IMR-90 (cell line): ENCODE measurements at regions not wholly inside any gene's neighbourhood (a gene's known extent, or its start where the extent isn't known, plus 50 kb on each side); places are given as distances from the start of the nearest gene placed in this dataset.
A peak's percentile ranks its signal among the peaks of the same experiment; 100 is the strongest.

Experiments used
- ATAC-seq: fragments of 200-7000 bp; cut with Tn5 transposase; 2 replicates; pipeline ENCODE4 v1.9.1; 2020; ENCODE audit warnings: low read depth, mild to moderate bottlenecking, moderate library complexity
- BruUV-seq: library from RNA; stranded (reverse); fragments of 400-500 nt; replicated peaks from 2 replicates; lab custom pipeline; 2021; lab: Mats Ljungman, UMichigan
- CTCF ChIA-PET: fragments of 300-600 bp; formaldehyde crosslinking; extraction: SDS; loops from one replicate; lab custom pipeline; 2021; ENCODE audit warnings: antibody characterized with exemption; lab: Yijun Ruan, JAX
- POLR2A ChIA-PET: fragments of 300-600 bp; sonication (Branson Sonifier 250); formaldehyde crosslinking; loops from one replicate; lab custom pipeline; 2022; ENCODE audit warnings: antibody characterized with exemption; ENCODE audit not compliant: unreplicated experiment; lab: Charles Lee
- DNase-seq: peaks from one replicate; pipeline ENCODE4 v3.0.0; 2013
- H2AFZ ChIP-seq: replicated peaks from 2 replicates; pipeline ENCODE3; 2013; ENCODE audit warnings: low read length, mild to moderate bottlenecking; ENCODE audit not compliant: poor library complexity
- H2AK5ac ChIP-seq: 2 replicates; pipeline ENCODE4 v1.6.1; 2013; ENCODE audit warnings: low read depth, low read length, inconsistent platforms
- H2AK9ac ChIP-seq: replicated peaks from 2 replicates; pipeline ENCODE3; 2013; ENCODE audit warnings: mild to moderate bottlenecking, low read depth, low read length, moderate library complexity; ENCODE audit not compliant: poor library complexity
- H2BK120ac ChIP-seq: 2 replicates; pipeline ENCODE4 v1.6.1; 2013; ENCODE audit warnings: low read depth, low read length, inconsistent platforms
- H2BK15ac ChIP-seq: 3 replicates; pipeline ENCODE4 v1.6.1; 2013; ENCODE audit warnings: low read depth, low read length, inconsistent platforms
- H2BK20ac ChIP-seq: 2 replicates; pipeline ENCODE4 v1.6.1; 2013; ENCODE audit warnings: low read depth, mild to moderate bottlenecking, inconsistent platforms, low read length, moderate library complexity
- H2BK5ac ChIP-seq: 2 replicates; pipeline ENCODE4 v1.6.1; 2013; ENCODE audit warnings: mild to moderate bottlenecking, low read depth, low read length, inconsistent platforms; ENCODE audit not compliant: poor library complexity, severe bottlenecking
- H3K14ac ChIP-seq: replicated peaks from 2 replicates; pipeline ENCODE4 v1.6.1; 2013; ENCODE audit warnings: low read depth, low read length, inconsistent platforms
- H3K18ac ChIP-seq: 2 replicates; pipeline ENCODE4 v1.6.1; 2013; ENCODE audit warnings: low read depth, low read length, control low read depth
- H3K23ac ChIP-seq: 2 replicates; pipeline ENCODE4 v1.6.1; 2013; ENCODE audit warnings: low read depth, low read length, inconsistent platforms
- H3K27ac ChIP-seq: 2 replicates; pipeline ENCODE4 v1.5.1; 2013; ENCODE audit warnings: mild to moderate bottlenecking, control low read depth, low read length; ENCODE audit not compliant: insufficient read depth
- H3K27me3 ChIP-seq: 2 replicates; pipeline ENCODE4 v1.6.1; 2013; ENCODE audit warnings: low read length; ENCODE audit not compliant: control insufficient read depth, insufficient read depth
- H3K36me3 ChIP-seq: 2 replicates; pipeline ENCODE4 v1.6.1; 2013; ENCODE audit warnings: low read length, mixed read lengths; ENCODE audit not compliant: control insufficient read depth, insufficient read depth
- H3K4ac ChIP-seq: 2 replicates; pipeline ENCODE4 v1.6.1; 2013; ENCODE audit warnings: low read depth, low read length, inconsistent platforms
- H3K4me1 ChIP-seq: 2 replicates; pipeline ENCODE4 v1.6.1; 2013; ENCODE audit warnings: low read length, mixed read lengths; ENCODE audit not compliant: control insufficient read depth, insufficient read depth
- H3K4me2 ChIP-seq: 2 replicates; pipeline ENCODE4 v1.6.1; 2013; ENCODE audit warnings: low read depth, mild to moderate bottlenecking, control low read depth, low read length, moderate library complexity
- H3K4me3 ChIP-seq: 2 replicates; pipeline ENCODE4 v1.5.1; 2013; ENCODE audit warnings: low read depth, mild to moderate bottlenecking, control low read depth, low read length, moderate library complexity; ENCODE audit not compliant: insufficient read depth
- H3K56ac ChIP-seq: 2 replicates; pipeline ENCODE4 v1.6.1; 2013; ENCODE audit warnings: low read length, inconsistent platforms; ENCODE audit not compliant: insufficient read depth; ENCODE audit errors: extremely low read depth
- H3K79me1 ChIP-seq, 2 experiments: 2 replicates each; pipeline ENCODE4 v1.6.1; 2013; ENCODE audit warnings: low read length in 2 of 2, inconsistent platforms in 1 of 2, low read depth in 1 of 2
- H3K9ac ChIP-seq: 2 replicates; pipeline ENCODE4 v1.6.1; 2013; ENCODE audit warnings: low read depth, low read length, control low read depth
- H3K9me1 ChIP-seq: 2 replicates; pipeline ENCODE4 v1.6.1; 2013; ENCODE audit warnings: low read length, inconsistent platforms; ENCODE audit not compliant: insufficient read depth
- H3K9me3 ChIP-seq: 2 replicates; pipeline ENCODE4 v1.6.1; 2013; ENCODE audit warnings: low read length; ENCODE audit not compliant: control insufficient read depth, insufficient read depth
- H4K20me1 ChIP-seq: 2 replicates; pipeline ENCODE4 v1.6.1; 2013; ENCODE audit warnings: low read length, inconsistent platforms; ENCODE audit not compliant: insufficient read depth
- H4K5ac ChIP-seq: 2 replicates; pipeline ENCODE4 v1.6.1; 2013; ENCODE audit warnings: mild to moderate bottlenecking, low read depth, low read length, control low read depth
- H4K8ac ChIP-seq, 2 experiments: 2 replicates each; pipeline ENCODE4 v1.6.1; 2013; ENCODE audit warnings: low read depth in 2 of 2, low read length in 2 of 2, control low read depth in 1 of 2, inconsistent platforms in 1 of 2
- H4K91ac ChIP-seq: 2 replicates; pipeline ENCODE4 v1.6.1; 2013; ENCODE audit warnings: low read depth, low read length, inconsistent platforms; ENCODE audit not compliant: insufficient read depth
- BHLHE40 ChIP-seq: fragments of 150-350 bp; IDR thresholded peaks from 2 replicates; pipeline ENCODE4 v1.6.1; 2016; ENCODE audit warnings: mild to moderate bottlenecking, low read depth, low read length
- CEBPB ChIP-seq: IDR thresholded peaks from 2 replicates; pipeline ENCODE4 v1.6.1; 2012; ENCODE audit warnings: low read depth, low read length, improper control_type of control experiment
- CHD1 ChIP-seq: IDR thresholded peaks from 2 replicates; pipeline ENCODE4 v1.6.1; 2012; ENCODE audit warnings: low read depth, low read length, improper control_type of control experiment
- ELK1 ChIP-seq: fragments of 150-350 bp; IDR thresholded peaks from 2 replicates; pipeline ENCODE4 v1.6.1; 2016; ENCODE audit warnings: low read depth, mild to moderate bottlenecking, low read length, moderate library complexity, borderline replicate concordance
- FOS ChIP-seq: fragments of 150-350 bp; IDR thresholded peaks from 2 replicates; pipeline ENCODE4 v1.6.1; 2016; ENCODE audit warnings: low read depth, low read length
- MAFK ChIP-seq: IDR thresholded peaks from 2 replicates; pipeline ENCODE4 v1.6.1; 2012; ENCODE audit warnings: low read depth, low read length, improper control_type of control experiment
- MXI1 ChIP-seq: IDR thresholded peaks from 2 replicates; pipeline ENCODE4 v1.6.1; 2012; ENCODE audit warnings: low read depth, mild to moderate bottlenecking, low read length, moderate library complexity, borderline replicate concordance
- NFE2L2 ChIP-seq: fragments of 150-350 bp; IDR thresholded peaks from 2 replicates; pipeline ENCODE4 v1.6.1; 2016; ENCODE audit warnings: low read depth, mild to moderate bottlenecking, low read length
- POLR2A ChIP-seq: IDR thresholded peaks from 2 replicates; pipeline ENCODE4 v1.6.1; 2012; ENCODE audit warnings: mild to moderate bottlenecking, low read depth, low read length
- RAD21 ChIP-seq: IDR thresholded peaks from 2 replicates; pipeline ENCODE4 v1.6.1; 2012; ENCODE audit warnings: low read length, improper control_type of control experiment
- RCOR1 ChIP-seq: IDR thresholded peaks from 2 replicates; pipeline ENCODE4 v1.6.1; 2012; ENCODE audit warnings: mild to moderate bottlenecking, low read length, improper control_type of control experiment; ENCODE audit not compliant: insufficient replicate concordance
- RFX5 ChIP-seq: IDR thresholded peaks from 2 replicates; pipeline ENCODE4 v1.8.0; 2012; ENCODE audit warnings: low read depth, mild to moderate bottlenecking, low read length, moderate library complexity
- SMC3 ChIP-seq: fragments of 150-350 bp; IDR thresholded peaks from 2 replicates; pipeline ENCODE4 v1.6.1; 2016; ENCODE audit warnings: low read depth, mild to moderate bottlenecking, antibody characterized with exemption, low read length, moderate library complexity
- USF2 ChIP-seq: fragments of 150-350 bp; IDR thresholded peaks from 2 replicates; pipeline ENCODE4 v1.6.1; 2017; ENCODE audit warnings: mild to moderate bottlenecking, antibody characterized with exemption, low read length, low read depth
- WGBS, 2 experiments: methylation state at CpG; one replicate each; pipeline versions ENCODE4 v1.1.5 to v1.1.7; 2013; ENCODE audit warnings: missing lambda C conversion rate in 2 of 2; ENCODE audit not compliant: insufficient read length in 1 of 2; ENCODE audit errors: extremely low coverage in 2 of 2; 5-methylcytosine and 5-hydroxymethylcytosine counted together
- dilution Hi-C: fragments of 300-500 bp; cut with HindIII; formaldehyde crosslinking; loops from one replicate; pipeline ENCODE4 v1.14.3; 2018; ENCODE audit warnings: low sequenced_read_pairs; ENCODE audit not compliant: unreplicated experiment
- in situ Hi-C: fragments of 300-500 bp; cut with MboI; formaldehyde crosslinking; loops from 3 replicates; pipeline ENCODE4 v1.14.3; 2019; ENCODE audit warnings: low sequenced_read_pairs, inconsistent platforms, mixed read lengths
- intact Hi-C: fragments of 100-400 bp; cut with micrococcal nuclease; formaldehyde crosslinking; loops from 2 replicates; pipeline ENCODE4 v1.10.0; 2022

GRCh38 chr18:40259115-40259835, 1695.8 kb upstream of the PIK3C3 start (continued):
- TF ChIP-seq RAD21 = no peak
- TF ChIP-seq POLR2A = no peak

- ChIA-PET POLR2A (no interaction called here), CTCF (no interaction called here)
- no peak overlapping the region for H3K27ac ChIP-seq
- H3K4me3 ChIP-seq = no peak overlapping the region
- H3K9me3 ChIP-seq = peaks cover 5% of the 10 kb centered on the region; the same call in 1 of the 2 replicates
- H3K4ac ChIP-seq = no peak overlapping the region
- no CpG with 5 or more reads among the region's 2 CpGs for WGBS, 2 experiments
- ATAC-seq (peak; percentile 89), DNase-seq (peak; percentile 40)
- H3K9me1 ChIP-seq = peaks cover 6% of the 10 kb centered on the region
- peaks cover 4% of the 10 kb centered on the region; the same call in 1 of the 2 replicates for H3K4me1 ChIP-seq
- peak overlapping the region; percentile 88; the same call in 1 of the 2 replicates for H2BK20ac ChIP-seq
- H3K14ac ChIP-seq = no peak overlapping the region
- no peak overlapping the region for H4K91ac ChIP-seq
- no peak overlapping the region for H4K8ac ChIP-seq
- no peaks in the 10 kb centered on the region for H4K20me1 ChIP-seq
- H3K79me1 ChIP-seq = no peaks in the 10 kb centered on the region
- H2BK15ac ChIP-seq = no peak overlapping the region
- H2AK5ac ChIP-seq = no peak overlapping the region
- H3K4me2 ChIP-seq = peak overlapping the region; percentile 16; the same call in 1 of the 2 replicates
- dilution Hi-C loops = no loop called here
- H3K36me3 ChIP-seq = no peaks in the 10 kb centered on the region
- in situ Hi-C loops = no loop called here
- no peak overlapping the region; the same call in 1 of the 2 replicates for H3K18ac ChIP-seq
- no peaks in the 10 kb centered on the region for H3K27me3 ChIP-seq
- no peak overlapping the region; the same call in 1 of the 2 replicates for H4K5ac ChIP-seq
- no peak overlapping the region for H2AK9ac ChIP-seq
- H3K23ac ChIP-seq = no peak overlapping the region
- H2AFZ ChIP-seq = no peak overlapping the region
- intact Hi-C loops = no loop called here
- H2BK5ac ChIP-seq = peak overlapping the region; percentile 36
- H2BK120ac ChIP-seq = peak overlapping the region; percentile 92; the same call in 1 of the 2 replicates
- no peak overlapping the region for H3K56ac ChIP-seq
- BruUV-seq = no TSS peak
- H3K9ac ChIP-seq = no peak overlapping the region
- TF ChIP-seq ELK1 (no peak), MXI1 (no peak), FOS (no peak), CEBPB (no peak), NFE2L2 (no peak), SMC3 (no peak), POLR2A (no peak), RAD21 (no peak), RCOR1 (no peak), BHLHE40 (no peak), CHD1 (no peak), MAFK (no peak), USF2 (no peak), RFX5 (no peak)
Observed at GRCh38 chr18:40258311-40258710, 1696.7 kb upstream of the PIK3C3 start.
